ENCODE measurements at regions not wholly inside any gene's neighbourhood (a gene's known extent, or its start where the extent isn't known, plus 50 kb on each side); places are given as distances from the start of the nearest gene placed in this dataset.

- TF ChIP-seq POLR2AphosphoS5 (IDR thresholded peaks at IDR 0.05; ENCODE audit: low read depth, low read length) (no peak), FOXP2 (optimal IDR thresholded peaks at IDR 0.05; ENCODE audit: borderline replicate concordance, extremely low read depth, extremely low read length, insufficient read depth) (no peak)
Measured at GRCh38 chr1:83790446-83790845, 208.5 kb downstream of the TTLL7 start.
